CD4-positive, alpha-beta T cell treated with Interleukin-4 for 1 hour (primary cell): ENCODE measurements at regions not wholly inside any gene's neighbourhood (a gene's known extent, or its start where the extent isn't known, plus 50 kb on each side); places are given as distances from the start of the nearest gene placed in this dataset.
"Not testable (repeated sequence)": the region's sequence is repeated elsewhere in the genome, so short reads cannot be mapped to it uniquely, and the experiment has no call there.

Experiments
- DNase-seq, 2 donors: peaks; one replicate each; pipeline ENCODE4 v3.0.0-alpha.2; 2020 to 2022

DNA sequence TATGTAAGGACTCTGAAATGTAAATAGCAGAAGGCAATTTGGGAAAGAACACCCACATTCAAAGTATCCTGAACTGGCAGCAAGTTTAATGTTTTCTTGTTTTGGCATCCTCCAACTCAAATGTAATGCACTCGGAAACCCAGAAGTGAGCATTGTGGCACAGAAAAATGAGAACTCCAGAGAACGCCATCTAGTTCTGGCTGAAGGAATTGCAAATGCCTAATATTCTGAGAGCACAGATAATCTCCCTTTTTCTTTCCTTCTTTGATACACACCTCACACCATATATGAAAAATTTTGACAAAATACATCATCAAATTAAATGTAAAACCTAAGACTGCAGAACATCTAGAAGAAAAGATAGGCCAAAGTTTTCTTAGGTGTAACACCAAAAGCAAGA lies 52.1 kb downstream of the PWWP3B start:
- no peak for DNase-seq

DNA sequence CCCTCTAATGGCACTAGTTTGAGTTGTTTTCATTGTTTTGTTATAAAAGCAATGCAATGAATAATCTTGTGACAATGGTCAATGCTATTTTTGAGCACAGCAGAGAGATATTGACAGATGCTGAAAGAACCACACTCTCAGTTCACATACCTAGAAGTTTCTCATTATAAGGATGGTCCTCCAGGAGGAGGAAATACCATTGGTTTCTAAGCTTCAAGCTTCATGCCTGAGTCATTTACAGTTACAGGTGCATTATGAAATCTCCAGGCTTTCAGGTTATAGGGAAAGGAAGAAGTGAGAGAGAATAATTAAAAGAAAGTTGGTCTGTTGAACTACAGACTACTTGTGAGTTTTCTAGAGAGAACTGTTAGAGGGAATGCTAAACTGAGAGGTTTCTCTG lies 75.3 kb downstream of the PWWP3B start:
- DNase-seq, result no peak

DNA sequence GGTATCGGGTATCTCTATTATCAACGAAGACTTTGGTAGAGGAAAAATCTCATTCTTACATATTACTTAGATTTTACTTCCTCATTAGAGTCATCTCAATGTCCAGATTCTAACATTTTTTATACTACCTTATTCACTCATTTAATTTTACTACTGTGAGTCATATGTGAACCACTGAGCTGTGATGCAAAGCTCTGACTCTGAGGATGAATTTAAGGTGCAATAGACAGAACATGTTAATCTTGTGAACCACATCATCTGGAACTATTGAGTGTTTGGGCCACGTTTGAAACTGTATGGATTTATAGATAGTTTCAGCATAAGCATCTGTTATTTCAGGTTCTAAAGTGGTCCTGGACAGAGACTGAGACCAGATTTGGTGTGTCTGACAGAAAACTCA lies 78.4 kb downstream of the PWWP3B start:
- no peak for DNase-seq

DNA sequence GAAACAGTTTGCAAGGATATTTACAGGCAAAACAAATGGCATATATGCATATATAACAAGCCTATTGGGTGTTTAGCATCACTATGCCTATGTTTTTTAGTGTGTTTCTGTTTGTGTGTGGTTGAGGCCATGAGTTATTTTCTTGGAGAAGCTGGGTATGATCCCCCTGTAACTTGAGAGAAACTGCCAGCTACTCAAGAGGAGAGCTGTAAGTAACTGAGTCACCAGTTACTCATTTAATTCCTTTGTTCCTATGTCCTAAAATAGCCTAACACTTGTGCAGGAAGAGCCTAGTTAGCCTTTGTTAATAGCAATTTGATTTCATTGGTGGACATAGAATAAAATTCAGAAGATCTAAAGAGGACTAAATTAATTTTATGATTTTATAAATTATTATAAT lies 79.1 kb downstream of the PWWP3B start:
- DNase-seq, result no peak

DNA sequence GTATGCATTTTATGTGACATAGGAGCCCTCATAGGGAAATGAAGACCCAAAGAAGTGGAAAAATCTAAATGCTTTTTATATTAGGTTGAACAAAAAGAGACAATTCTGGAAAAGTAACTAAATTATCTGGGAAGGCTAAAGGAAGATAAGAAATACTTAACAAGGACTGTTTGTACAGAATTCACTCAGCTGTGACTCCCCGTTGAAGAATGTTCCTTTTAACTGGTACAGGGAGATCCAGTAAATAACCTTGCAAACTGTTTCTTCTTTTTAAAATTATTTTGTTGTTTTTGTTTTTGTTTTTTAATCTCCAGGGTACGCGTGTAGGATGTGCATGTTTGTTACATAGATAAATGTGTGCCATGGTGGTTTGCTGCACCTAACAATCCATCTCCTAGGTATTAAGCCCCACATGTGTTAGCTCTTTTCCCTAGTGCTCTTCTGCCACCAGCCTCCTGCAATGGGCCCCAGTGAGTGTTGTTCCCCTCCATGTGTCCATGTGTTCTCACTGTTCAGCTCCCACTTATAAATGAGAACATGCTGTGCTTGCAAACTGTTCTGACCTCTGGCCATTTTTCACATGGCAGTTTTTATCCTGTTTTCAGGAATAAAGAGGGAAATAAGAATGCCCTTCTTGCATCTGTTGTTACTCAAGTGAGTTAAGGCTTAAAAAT lies 81.7 kb downstream of the PWWP3B start:
- no peak for DNase-seq

DNA sequence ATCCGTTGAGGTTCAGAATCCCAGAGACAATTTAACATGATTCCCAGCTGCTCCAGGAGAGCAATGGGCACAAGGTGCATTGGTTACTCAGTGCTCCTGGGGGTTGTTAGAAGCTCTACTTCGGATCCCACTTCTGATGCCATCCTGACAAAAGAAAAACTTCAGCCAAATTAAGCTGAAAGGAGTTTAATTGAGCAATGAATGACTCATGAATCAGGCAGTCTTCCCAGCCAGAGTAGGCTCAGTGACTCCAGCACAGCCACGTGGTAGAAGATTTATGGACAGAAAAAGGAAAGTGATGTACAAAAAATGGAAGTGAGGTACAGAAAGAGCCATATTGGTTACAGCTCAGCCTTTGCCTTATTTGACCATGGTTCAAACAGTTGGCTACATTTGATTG lies 95.7 kb downstream of the PWWP3B start:
- no peak for DNase-seq

DNA sequence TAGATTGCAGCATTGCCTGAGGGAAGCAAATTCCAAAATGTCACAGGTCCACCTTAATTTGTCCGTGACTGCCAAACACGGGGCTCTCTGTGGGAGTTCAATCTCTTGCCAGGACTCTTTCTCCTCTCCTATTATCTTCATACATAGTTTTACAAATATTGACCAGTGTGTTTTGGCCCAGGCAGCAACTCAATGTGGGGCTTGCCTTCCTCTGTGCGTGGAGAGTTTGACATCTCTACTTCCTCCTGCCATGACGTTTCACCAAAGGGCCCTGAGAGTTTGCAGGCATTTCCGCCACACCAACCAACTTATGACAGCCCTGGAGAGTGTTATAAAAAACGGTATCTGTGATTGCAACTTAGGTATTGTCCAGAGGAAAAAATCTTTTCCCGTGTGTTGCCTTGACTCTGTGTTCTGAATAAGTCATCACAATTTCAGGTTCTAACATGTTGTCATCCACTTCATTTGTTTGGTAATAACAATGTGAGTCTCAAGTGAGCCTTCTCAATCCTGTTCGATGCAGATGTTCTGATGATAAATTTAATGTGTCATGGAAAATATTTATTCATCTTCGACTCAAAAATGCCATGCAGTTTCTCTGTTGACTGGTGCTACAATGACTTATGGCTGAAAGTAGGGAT lies 106.0 kb downstream of the PWWP3B start:
- DNase-seq, result not testable (repeated sequence)

DNA sequence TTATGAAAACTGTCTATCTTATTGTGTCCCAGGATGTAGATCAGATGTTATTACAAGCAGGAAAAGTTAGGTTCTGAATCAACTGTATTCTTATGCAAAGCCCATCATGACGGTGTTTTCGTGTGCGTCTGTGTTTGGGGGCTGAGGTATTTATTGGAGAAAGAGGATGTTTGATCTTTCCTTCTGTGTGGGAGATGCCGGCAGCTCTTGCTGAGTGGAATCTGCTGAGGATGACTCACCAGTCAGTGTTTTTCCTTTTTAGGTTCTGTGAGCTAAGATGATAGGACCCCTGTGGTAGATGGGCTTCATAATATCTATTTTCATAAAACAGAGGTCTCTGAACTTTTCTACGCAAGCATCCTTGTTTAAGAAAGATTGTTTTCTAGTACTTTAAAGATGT lies 107.1 kb downstream of the PWWP3B start:
- not testable (repeated sequence) for DNase-seq

DNA sequence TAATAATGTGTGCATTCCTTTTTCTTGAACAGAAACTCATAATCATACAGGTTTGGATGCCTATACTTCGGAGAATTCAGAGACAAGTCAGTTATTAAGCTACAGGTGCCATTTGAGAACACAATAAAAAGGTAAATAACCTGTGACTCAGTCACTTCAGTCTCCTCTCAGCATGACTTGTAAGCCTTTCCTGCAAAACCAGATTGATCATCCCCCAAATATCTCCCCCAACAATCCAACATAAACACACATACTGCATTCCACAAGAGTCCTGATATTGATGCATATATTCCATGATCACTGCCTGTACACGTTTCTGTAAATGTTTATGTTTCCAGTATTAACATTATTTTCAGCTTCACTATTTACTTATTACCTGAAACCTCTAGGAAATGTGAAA lies 110.8 kb downstream of the PWWP3B start:
- no peak for DNase-seq

DNA sequence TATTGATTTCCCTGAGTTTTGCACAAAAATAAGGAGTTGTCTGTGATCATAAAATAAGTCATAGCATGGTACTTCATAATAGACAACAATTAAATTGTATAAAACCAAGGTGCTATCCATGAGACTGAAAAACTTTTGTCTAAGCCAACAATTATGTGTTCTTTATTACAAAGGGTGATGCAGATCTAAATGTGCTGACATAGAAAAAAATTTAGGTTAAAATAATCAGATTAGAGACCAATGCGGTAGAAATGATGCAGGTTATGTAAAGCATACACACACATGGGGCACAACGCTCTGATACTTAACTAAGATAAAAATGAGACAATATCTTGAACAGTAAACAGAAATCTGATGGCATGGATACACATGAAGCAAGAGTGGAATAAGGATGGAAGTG lies 113.3 kb downstream of the PWWP3B start:
- no peak for DNase-seq

DNA sequence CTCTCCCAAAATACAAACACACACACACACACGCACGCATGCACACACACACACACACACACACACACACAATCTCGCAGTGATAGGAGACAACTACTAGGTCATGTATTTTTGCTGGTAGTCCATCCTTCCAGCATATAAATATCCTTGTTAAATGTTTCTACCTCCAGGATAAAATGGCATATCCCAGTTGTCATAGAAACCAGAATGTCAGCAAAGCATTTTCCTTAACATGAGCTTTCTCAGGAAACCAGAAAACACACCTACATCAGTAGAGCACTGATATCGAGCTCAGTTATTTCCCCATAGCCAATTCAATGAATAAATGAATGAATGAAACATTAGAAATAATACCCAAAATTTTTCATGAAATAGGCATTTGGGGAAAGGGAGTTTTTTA lies 115.7 kb downstream of the PWWP3B start:
- DNase-seq, result no peak

DNA sequence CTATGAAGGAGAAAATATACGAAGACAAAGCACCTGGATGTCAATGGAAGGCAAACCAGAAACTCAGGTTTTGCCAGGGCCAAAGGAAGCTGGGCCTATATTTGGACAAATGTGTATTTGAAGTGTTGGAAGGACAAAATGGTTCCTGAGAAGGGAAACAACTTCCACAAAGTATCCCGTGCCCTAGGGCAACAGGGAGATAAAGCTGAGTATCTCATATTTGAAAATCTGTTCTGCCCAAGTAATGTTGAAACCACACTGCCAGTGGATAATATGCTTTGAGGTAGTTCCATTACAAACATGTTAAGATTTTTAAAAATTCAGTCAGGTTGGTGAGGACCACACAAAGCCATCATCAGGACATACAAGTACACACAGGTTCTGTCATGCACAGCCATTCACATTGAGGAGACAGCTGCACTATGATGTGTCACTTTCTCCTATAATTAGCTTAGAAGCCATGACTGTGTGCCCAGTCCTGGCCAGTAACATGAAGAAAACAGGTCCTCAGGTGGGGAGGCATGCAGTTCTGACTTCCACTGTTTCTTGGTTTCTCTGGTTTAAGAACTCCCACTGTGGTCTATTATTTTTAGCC lies 116.4 kb downstream of the PWWP3B start:
- no peak for DNase-seq

DNA sequence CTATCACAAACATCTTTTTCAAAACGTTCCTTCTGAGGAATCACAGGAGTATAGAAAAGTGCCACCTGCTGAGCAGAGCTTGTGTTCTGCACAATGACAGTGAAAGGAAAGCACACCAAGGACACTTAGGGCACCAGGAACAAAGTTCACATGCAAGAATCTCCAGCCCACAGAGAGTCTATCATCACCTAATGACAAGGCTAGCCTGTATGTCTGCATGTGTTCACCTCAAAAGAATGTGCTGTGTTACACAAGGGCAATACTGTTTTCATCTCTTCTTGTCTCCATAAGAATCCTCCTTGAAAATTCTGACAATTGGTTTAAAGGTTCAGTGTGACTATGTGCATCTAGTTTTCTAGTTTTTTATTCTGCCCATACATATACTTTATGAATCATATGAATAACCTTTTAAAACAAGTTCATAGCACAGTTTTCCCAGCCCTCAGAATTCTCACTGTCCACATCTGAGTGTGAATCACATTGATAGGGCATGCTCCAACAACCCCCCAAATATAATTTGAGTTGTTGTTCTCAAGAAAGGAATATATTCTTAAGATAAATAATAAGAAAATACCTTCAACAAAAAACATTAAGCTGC lies 118.0 kb downstream of the PWWP3B start:
- no peak for DNase-seq

DNA sequence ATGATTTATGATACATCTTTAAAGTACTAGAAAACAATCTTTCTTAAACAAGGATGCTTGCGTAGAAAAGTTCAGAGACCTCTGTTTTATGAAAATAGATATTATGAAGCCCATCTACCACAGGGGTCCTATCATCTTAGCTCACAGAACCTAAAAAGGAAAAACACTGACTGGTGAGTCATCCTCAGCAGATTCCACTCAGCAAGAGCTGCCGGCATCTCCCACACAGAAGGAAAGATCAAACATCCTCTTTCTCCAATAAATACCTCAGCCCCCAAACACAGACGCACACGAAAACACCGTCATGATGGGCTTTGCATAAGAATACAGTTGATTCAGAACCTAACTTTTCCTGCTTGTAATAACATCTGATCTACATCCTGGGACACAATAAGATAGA lies 122.7 kb downstream of the PWWP3B start:
- DNase-seq, result not testable (repeated sequence)

DNA sequence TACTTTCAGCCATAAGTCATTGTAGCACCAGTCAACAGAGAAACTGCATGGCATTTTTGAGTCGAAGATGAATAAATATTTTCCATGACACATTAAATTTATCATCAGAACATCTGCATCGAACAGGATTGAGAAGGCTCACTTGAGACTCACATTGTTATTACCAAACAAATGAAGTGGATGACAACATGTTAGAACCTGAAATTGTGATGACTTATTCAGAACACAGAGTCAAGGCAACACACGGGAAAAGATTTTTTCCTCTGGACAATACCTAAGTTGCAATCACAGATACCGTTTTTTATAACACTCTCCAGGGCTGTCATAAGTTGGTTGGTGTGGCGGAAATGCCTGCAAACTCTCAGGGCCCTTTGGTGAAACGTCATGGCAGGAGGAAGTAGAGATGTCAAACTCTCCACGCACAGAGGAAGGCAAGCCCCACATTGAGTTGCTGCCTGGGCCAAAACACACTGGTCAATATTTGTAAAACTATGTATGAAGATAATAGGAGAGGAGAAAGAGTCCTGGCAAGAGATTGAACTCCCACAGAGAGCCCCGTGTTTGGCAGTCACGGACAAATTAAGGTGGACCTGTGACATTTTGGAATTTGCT lies 123.8 kb downstream of the PWWP3B start:
- DNase-seq, result not testable (repeated sequence)

DNA sequence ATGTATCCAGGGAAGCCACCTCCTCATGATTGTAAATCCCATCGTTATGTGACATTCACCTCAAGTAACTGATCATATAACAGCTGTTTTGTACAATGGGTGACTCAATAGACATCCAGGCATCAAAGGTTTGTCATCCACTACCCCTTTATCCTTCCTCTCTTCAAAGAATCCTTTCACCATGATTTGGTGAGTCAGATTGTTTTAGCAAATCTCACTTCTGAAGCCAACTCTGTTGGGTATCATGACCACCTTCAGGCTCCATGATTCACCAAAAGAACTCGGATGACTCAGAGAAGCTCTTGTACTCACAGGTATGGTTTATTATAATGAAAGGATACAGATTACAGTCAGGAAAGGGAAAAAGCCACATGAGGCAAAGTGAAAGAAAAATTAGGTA lies 132.1 kb downstream of the PWWP3B start:
- no peak for DNase-seq

DNA sequence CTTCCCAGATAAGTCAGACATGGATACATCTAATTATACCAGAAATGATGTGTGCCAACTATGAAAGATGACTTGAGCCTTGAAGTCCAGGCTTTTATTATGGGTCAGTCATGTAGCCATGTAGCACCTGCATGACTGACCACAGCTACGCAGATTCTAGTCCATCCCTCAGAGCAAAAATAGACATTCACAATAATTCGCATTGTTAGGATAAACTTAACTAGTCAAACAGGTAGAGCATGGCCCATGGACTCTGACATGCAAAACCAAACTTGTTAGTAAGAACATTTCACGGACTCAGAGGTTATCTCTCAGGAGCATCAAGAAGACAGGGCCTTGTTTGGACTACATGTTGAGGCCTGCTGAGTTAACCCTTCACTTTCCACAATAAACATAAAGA lies 132.6 kb downstream of the PWWP3B start:
- no peak for DNase-seq

DNA sequence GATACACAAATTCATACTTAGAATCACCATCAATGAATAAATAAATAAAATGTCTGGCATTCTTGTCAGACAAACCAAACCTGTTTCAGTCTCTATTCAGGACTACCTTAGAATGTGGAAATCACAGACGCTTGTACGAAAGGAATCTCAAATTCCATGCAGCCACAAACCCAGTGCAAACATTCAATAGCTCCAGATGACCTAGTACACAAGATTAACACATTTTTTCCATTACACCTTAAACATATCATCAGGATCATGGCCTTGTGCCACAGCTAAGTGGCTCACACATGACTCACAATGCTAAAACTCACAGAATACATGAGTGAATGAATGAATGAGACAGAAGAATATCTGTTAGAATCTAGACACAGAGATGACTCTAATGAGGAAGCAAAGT lies 134.2 kb downstream of the PWWP3B start:
- no peak for DNase-seq

DNA sequence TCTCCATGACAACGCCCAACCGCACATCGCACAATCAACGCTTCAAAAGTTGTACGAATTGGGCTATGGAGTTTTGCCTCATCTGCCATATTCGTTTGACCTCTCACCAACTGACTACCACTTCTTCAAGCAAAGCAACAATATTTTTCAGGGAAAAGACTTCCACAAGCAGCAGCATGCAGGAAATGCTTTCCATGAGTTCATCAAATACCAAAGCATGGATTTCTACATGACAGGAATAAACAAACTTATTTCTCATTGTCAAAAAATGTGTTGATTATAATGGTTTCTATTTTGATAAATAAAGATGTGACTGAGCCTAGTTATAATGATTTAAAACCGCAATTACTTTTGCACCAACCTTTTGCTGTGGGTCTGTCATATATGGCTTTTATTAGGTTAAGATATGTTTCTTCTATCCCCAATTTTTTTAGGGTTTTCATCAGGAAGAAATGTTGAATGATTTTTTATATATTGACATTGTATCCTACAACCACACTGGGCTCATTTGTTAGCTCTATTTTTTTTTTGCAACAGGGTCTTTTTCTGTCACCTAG lies 138.4 kb downstream of the PWWP3B start:
- DNase-seq, result no peak

DNA sequence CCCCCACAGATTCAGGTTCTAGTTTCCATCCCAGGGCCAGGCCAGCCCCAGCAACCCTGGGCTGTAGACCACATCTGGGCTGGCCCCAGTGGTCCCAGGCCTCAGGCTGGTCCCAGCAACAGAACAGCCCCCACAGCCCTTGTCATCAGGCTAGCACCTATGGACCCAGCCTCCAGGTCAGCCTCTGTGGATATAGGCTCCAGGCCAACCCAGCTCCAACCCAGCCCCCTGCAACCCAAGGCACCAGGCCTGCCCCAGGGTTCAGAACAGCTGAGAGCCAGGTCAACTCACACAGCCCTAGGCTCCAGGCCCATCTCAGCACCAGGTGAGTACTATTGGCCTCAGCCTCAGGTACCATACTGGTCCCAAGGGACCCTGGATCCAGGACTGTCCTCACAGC lies 155.3 kb downstream of the PWWP3B start:
- DNase-seq, result no peak

DNA sequence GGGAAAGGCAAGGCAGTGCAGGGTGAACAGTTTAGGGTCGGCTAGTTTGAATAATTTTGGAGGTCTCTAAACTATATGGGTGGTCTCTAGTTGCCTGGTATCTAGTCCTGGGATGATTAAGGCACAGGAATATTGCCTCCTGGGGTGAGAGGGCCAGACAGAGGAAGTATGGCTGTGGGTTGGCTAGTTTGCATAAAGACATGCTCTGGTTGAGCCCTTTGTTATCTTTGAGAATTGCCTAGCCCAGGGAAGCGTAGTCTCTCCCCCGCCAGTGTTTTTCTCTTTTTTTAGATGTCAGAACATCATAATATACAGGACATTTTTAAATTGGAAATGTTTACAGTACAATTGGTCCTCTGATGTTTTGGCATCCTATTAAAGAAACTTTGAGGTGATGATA lies 163.5 kb downstream of the PWWP3B start:
- DNase-seq, result no peak

DNA sequence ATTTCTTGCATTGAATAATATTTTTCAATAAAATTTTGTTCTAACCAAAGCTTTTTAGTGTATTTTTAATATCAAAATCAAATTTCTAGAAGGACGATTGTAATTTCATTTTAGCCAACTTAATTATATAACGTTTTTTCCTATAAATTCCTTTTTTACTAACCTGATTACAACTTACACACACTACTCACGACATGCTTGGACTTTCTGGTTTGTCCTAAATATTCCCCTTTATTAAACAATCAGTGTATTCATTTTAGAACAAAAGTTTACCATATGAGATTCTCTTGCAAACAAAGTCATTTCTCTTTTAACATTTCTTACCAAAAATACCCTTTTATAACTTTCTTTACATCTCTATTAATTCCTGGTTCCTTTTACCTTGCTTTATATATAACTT lies 173.7 kb downstream of the PWWP3B start:
- DNase-seq, result no peak

DNA sequence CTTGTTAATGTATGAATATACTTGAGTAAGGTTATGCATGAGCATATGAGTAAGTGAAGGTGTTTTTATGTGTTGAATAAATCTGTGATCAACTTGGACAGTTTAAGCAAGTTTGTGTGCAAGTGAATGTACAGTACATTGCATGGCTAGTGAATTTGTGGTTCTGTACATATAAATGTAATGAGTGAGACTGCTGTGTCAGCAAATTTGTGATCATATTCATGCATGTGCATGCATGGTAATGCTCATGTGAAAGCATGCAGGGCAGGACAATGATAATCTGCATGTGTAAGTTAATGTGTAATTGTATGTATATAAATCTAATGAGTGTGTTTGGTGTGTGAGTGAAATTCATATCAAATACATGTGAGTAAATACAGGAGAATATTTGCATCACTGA lies 188.5 kb downstream of the PWWP3B start:
- DNase-seq, result no peak

DNA sequence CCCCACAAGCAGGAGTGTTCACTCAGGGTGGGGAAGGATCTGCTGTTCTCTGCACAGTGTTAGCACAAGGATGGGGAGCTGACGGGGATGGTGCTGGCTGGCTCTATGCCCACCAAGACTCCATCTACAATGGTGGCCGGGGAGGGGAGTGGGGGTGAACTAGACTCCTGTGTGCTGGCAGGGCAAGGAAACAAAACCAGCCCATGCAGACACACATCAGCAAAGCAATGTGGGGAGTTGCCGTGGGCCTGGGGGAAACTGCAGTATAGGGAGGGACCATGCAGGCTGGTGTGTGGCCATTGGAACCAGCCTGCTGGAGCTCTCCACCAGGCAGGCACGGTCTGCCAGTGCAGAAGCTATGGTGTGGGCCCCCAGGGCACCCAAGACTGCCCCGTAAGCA lies 195.1 kb downstream of the PWWP3B start:
- no peak for DNase-seq
